ENCODE measurements at regions not wholly inside any gene's neighbourhood (a gene's known extent, or its start where the extent isn't known, plus 50 kb on each side); places are given as distances from the start of the nearest gene placed in this dataset.

DNA sequence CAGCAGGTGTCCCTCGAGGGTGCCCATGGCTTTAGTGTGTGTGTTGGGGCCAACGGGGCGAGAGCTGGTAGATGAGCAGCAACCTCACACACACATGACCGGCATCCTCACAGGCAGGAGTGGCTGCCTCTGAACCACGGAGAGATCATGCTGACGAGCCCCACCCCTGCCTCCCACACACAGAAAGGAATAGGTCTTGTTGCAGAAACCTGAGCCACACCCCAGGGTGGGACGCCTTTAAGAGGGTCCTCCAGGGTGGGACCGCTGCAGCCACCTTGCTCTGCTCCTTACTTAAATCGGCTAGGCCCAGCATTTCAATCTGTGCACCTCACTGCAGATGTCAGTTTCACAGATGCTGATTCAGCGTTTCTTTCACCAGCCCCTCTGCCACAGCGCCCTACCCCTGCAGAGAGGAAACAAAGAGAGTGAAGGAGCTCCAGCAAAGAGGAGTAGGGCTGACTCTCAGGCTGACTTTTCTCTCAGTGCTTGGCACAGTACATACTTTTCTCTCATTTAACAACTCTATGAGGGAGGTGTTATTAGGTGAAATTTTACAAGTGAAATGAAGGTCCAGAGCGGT is 61.2 kb upstream of the EPHB3 start:
- H2BK12ac ChIP-seq (ENCODE audit: insufficient read length, low read depth, low read length), result no peak overlapping the region
- no peak overlapping the region for H2BK5ac ChIP-seq (ENCODE audit: insufficient read length, low read length)
- H3K4me1 Mint-ChIP-seq, result peaks cover 12 to 17% of the 10 kb centered on the region in 2 experiments
- H3K4me3 Mint-ChIP-seq, result no peak overlapping the region
- no peak overlapping the region for H2AFZ ChIP-seq (ENCODE audit: low read length)
- H3K4me2 ChIP-seq (ENCODE audit: insufficient read depth, insufficient read length, low read length), result no peak overlapping the region
- no peaks in the 10 kb centered on the region for H4K20me1 ChIP-seq (ENCODE audit: control insufficient read depth, insufficient read depth, insufficient read length)
- no peak overlapping the region for H3K14ac ChIP-seq (ENCODE audit: insufficient read depth, low read length)
- TF ChIP-seq, protein P1, sequence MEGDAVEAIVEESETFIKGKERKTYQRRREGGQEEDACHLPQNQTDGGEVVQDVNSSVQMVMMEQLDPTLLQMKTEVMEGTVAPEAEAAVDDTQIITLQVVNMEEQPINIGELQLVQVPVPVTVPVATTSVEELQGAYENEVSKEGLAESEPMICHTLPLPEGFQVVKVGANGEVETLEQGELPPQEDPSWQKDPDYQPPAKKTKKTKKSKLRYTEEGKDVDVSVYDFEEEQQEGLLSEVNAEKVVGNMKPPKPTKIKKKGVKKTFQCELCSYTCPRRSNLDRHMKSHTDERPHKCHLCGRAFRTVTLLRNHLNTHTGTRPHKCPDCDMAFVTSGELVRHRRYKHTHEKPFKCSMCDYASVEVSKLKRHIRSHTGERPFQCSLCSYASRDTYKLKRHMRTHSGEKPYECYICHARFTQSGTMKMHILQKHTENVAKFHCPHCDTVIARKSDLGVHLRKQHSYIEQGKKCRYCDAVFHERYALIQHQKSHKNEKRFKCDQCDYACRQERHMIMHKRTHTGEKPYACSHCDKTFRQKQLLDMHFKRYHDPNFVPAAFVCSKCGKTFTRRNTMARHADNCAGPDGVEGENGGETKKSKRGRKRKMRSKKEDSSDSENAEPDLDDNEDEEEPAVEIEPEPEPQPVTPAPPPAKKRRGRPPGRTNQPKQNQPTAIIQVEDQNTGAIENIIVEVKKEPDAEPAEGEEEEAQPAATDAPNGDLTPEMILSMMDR (conservative IDR thresholded peaks at IDR 0.05), result no peak
- H3K79me1 ChIP-seq (ENCODE audit: insufficient read depth, low read depth, low read length, poor library complexity, severe bottlenecking), result no peaks in the 10 kb centered on the region
- peaks cover 9% of the 10 kb centered on the region for H3K27me3 Mint-ChIP-seq (ENCODE audit: low read depth)
- no peak for DNase-seq
- no peak overlapping the region for H3T11ph ChIP-seq (ENCODE audit: low read length)
- H3K9me3 Mint-ChIP-seq, result peaks cover 19 to 22% of the 10 kb centered on the region in 2 experiments
- H3K27ac ChIP-seq (ENCODE audit: insufficient read length, low read depth, low read length), result no peak overlapping the region
- H2BK20ac ChIP-seq (ENCODE audit: low read depth, low read length, poor library complexity, severe bottlenecking), result no peak overlapping the region
- no peaks in the 10 kb centered on the region for H3K9me3 ChIP-seq (ENCODE audit: control insufficient read depth, low read depth, low read length)
- no peaks in the 10 kb centered on the region for H3K4me1 ChIP-seq (ENCODE audit: insufficient read depth, low read length)
- no peaks in the 10 kb centered on the region for H3K79me2 ChIP-seq (ENCODE audit: insufficient read depth, low read length)
- H4K5ac ChIP-seq (ENCODE audit: insufficient read length, low read depth, low read length), result no peak overlapping the region
- H3K4ac ChIP-seq (ENCODE audit: low read depth, low read length), result no peak overlapping the region
- no peak overlapping the region for H3K18ac ChIP-seq (ENCODE audit: insufficient read length, low read depth, low read length)
- H3K27ac Mint-ChIP-seq, result peak overlapping the region in 1 of 3 experiments; percentile 92; a peak in 1 of 7 replicates
- no peak overlapping the region for H4K8ac ChIP-seq (replicated peaks; ENCODE audit: insufficient read length, low read depth, low read length)
- H3K23ac ChIP-seq (ENCODE audit: insufficient read length, low read depth, low read length), result no peak overlapping the region
- peaks cover 4 to 17% (median 7%) of the 10 kb centered on the region in 3 experiments for H3K36me3 Mint-ChIP-seq (ENCODE audit: insufficient read depth in 1 of 3, low read depth in 3 of 3)
- WGBS (ENCODE audit: extremely low coverage, insufficient read length, low lambda C conversion rate), result no CpG with 5 or more reads among the region's 12 CpGs
- H3K23me2 ChIP-seq (ENCODE audit: insufficient read length, low read depth, low read length, poor library complexity, severe bottlenecking), result no peaks in the 10 kb centered on the region
- H2BK120ac ChIP-seq (ENCODE audit: low read depth, low read length, poor library complexity, severe bottlenecking), result no peak overlapping the region
- H4K91ac ChIP-seq (ENCODE audit: insufficient read length, low read depth, low read length), result no peak overlapping the region
- H2BK15ac ChIP-seq (ENCODE audit: low read depth, low read length), result no peak overlapping the region
- H3K9ac ChIP-seq (ENCODE audit: extremely low read depth, insufficient read length, low read length), result no peak overlapping the region
- no peak overlapping the region for H2AK5ac ChIP-seq (ENCODE audit: insufficient read length, low read length)
- H3K27me3 ChIP-seq (ENCODE audit: insufficient read depth, low read length), result no peaks in the 10 kb centered on the region
- no peak overlapping the region for H3K56ac ChIP-seq (ENCODE audit: insufficient read length, low read depth, low read length)
